HG03280 (cell line): ENCODE measurements at regions not wholly inside any gene's neighbourhood (a gene's known extent, or its start where the extent isn't known, plus 50 kb on each side); places are given as distances from the start of the nearest gene placed in this dataset.
"Not testable (repeated sequence)": the region's sequence is repeated elsewhere in the genome, so short reads cannot be mapped to it uniquely, and the experiment has no call there.

Source experiments
- ATAC-seq: cut with Tn5 transposase; IDR thresholded peaks from one replicate; pipeline ENCODE4 v1.9.1; 2021; ENCODE audit warnings: mild to moderate bottlenecking, moderate library complexity; ENCODE audit not compliant: unreplicated experiment

DNA sequence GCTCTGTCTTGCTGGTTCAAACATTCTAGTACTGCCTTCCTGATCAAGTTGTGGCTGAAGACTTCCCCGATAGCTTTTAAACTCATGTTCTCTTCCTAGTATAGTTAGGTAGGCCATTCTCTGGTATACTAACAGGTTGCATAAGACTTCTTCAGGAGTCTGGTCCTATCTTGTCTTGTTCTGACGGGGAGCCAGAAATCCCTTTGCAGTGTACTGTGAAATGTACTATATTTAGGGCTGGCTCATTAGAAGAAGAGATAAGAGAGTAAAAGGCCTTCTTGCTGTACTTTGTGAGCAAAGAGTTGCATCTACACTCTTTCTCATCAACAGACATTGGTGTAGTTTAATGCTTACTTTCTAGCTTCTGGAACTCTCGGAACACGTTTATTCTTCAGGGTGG is 331.9 kb downstream of the NUP35 start:
- ATAC-seq, result no peak

DNA sequence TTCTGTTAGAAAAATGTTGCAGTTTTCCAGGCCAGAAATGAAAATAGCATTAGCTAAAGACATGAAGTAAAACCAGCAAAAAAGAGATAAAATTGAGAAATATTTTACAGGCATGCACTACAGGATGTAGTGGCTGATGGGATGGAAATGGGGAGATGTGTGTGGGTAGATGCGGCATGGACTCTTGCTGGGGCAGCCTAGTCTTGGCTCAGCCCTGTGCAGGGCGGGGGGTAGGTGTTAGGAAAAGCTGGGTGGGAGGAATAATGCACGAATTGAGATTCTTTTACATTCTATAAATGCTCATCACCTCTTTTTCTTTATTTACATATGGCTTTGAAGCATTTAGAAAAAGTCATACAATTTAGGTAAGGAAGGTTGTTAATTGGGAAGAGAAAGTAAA is 334.2 kb downstream of the NUP35 start:
- no peak for ATAC-seq

DNA sequence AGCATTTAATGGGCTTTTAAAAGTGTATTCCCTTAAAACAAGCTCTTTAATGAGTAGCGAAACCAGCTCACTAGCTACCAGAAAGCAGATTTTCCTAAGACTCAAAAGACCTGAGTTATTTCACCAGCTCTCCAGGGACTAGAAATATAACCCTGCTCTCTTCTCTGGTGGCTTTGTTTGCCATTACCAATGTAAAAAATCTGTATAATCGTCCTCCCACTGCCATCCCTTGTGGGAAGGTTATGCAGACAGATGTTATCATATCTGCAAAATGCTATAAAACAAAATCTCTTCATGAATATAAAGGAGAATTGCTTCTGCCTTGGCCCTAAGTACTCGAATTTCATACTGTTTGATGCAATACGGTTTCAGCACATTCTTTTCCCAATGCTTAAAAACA is 335.2 kb downstream of the NUP35 start:
- ATAC-seq, result no peak

DNA sequence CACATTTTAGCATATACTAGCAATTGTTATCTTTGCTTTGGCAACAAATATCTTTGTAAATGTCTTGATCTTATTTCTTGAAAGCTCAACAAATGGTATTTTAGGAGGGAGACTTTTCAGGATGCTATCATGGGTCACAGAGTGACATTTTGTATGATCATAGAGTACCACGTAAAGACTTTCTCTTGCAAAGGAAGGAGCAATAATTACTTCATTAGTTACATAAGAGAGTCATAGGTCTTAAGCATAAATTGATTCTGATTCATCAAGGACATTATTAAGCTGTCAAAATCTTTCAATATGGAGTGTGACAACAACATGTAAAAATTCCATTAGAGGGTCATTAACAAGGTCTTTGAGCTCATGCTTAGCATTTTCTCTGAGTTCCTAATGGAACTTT is 339.6 kb downstream of the NUP35 start:
- no peak for ATAC-seq

DNA sequence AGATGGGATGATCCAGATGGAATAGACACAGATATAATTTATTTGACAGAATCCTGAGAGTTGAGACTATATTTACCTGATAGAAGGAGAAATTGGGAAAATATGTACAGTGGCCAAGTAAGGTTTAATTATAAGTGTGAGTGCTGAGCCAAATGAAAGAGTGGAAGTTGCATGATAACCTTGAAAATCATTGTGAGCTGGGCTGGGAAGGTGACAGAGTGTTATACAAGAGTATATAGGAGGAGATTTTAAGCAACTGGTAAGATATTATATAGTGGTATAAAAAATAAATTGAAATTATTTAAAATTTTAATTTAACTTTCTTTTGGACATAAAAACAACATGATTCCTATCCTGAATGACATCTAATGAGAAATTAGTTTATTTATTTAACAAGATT is 340.8 kb downstream of the NUP35 start:
- no peak for ATAC-seq

DNA sequence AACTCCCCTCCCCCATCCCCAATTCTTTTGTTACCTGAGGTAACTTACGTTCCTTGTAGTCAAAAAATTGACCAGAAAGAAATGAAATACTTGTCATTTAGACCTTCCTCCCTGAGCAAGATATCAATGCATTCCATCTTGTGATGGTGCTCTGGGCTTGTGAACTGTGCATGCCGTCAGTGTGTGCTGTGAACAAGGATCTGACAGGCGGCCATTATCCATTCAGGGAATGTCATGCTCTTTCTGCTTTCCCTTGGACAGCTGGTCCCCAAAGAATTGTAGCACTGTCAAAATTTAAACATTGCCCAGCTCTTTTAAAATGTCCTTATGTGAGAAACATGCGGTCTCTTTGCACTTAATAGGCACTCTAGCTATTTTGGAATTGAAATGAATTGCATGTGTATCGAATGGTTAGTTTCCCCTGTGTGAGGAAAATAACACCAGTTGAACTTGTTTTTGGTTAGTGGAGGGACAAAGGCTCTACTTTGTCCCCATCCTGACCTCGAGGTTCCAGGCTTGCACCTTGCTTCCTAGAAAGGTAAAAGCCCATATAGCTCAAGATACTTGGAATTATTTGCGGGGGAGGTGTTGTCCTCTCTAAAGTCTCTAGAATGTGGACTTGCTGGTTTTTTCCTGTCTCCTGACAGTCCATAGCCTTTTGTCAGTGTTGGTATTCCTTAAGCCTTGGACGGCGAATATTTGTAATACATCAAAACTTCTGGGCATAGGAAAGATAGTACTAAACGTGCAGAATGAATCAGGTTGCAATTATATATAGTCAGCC is 350.9 kb downstream of the NUP35 start:
- ATAC-seq, result no peak

DNA sequence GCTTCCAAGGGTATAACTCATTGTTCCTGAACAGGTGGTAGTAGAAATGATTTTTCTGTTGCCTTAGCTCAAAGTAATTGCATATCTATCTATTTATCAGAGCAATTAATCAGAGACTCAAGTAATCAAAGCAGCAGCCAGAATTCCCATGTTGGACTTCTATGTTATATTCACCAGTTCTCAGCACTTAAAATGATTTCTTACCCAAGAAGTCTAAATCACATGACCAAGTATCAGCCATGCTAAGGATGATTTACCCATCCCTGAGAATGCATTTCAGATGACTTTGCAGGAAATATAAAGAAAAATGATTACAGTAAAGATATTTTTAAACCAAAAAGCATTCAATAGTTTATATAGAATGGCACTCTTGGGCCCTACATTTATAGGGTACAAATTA is 352.2 kb downstream of the NUP35 start:
- ATAC-seq, result no peak

DNA sequence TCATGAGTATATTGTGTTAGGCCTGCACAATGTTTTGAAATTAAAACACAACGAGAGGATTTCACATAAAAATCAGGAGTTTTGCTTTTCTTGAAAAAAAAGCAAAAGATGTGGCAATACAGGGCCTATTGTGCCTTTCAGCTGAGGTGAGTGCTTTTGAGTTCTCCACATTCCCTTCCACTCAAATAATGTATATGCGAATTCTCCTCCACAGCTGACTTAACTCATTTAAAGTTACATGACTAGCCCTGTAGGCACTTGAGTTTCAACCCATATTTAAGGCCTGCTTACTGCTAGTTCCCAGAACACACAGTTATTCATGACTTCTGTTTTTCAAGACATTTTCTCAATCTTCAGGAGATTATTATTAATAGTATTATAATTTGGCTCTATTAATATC is 353.1 kb downstream of the NUP35 start:
- ATAC-seq, result no peak

DNA sequence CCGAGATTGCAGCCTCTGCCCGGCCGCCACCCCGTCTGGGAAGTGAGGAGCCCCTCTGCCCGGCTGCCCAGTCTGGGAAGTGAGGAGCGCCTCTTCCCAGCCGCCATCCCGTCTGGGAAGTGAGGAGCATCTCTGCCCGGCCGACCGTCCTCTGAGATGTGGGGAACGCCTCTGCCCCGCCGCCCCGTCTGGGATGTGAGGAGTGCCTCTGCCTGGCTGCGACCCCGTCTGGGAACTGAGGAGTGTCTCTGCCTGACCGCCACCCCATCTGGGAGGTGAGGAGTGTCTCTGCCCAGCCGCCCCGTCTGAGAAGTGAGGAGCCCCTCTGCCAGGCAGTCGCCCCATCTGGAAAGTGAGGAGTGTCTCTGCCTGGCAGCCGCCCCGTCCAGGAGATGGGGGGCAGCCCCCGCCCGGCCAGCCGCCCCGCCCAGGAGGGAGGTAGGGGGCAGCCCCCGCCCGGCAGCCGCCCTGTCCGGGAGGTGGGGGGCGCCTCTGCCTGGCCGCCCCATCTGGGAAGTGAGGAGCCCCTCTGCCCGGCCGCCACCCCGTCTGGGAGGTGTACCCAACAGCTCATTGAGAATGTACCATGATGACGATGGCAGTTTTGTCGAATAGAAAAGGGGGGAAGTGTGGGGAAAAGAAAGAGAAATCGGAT is 354.8 kb downstream of the NUP35 start:
- not testable (repeated sequence) for ATAC-seq

DNA sequence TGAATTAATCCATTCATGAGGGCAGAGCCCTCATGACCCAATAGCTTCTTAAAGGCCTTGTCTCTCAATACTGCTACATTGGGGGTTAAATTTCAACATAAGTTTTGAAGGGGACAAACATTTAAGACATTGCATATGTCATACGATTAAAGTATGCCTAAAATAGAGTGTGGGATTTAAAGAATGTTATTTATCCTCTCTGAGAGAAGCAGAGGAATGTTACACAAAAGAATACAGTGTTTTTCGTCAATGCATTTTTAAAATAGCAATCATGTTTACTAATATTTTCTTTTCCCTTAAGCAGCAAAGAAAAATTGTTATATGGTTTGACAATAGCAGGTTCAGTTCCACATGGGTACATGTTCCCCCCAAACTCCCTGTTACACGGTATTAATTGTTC is 363.1 kb downstream of the NUP35 start:
- no peak for ATAC-seq

DNA sequence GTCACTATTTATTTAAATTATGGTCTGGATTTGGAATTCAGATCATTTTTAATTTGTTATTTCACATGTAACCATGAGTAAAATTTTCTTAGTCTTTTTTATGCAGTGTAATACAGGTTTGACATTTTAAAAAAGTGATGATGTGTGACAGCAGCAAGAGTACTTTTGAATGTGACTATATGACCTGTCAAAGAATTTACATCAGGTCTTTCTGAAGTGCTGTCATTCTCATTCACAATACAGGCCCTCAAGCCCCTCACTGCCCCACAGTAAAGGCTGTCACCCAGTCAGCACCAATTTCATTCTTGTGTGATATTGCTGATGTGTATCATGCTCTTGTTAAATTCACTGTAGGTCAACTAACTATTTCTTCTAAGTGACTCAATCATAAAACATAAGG is 364.2 kb downstream of the NUP35 start:
- ATAC-seq, result no peak

DNA sequence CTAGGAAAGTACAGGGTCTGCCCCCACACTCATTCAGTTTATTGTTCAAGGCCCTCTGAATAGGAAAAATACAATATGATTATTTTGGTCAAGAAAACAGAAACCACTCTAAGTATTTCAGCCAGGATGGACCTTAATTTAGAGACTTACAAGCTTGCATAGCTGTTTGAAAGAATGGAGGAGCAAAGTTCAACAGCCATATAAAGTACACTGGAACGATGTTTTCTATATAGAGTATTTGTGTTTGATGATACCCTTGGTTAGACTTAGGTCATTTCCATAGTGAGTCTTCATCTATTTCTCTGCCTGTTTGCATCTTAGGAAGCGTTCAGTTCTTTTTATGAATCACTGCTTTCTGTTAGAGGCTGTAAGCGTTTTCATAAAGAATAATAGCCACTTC is 366.2 kb downstream of the NUP35 start:
- ATAC-seq, result no peak

DNA sequence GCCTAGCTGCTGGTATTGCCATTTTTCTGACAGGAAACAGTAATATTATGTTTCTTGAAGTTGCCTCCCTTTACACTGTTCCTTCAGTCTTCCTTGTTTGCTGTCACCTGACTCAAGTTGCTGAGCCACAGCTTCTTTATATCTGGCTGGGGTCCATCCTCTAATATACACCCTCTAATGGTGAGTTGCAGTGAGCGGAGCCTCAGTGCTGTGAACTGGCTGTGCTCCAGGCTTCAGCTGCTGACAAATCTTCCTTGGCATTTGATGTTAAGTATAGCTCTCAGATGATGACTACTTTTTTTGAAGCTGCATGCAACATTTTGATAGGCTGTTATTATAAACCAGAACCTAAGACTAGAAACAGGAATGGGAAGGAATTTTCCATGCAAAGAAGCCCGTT is 366.7 kb downstream of the NUP35 start:
- no peak for ATAC-seq

DNA sequence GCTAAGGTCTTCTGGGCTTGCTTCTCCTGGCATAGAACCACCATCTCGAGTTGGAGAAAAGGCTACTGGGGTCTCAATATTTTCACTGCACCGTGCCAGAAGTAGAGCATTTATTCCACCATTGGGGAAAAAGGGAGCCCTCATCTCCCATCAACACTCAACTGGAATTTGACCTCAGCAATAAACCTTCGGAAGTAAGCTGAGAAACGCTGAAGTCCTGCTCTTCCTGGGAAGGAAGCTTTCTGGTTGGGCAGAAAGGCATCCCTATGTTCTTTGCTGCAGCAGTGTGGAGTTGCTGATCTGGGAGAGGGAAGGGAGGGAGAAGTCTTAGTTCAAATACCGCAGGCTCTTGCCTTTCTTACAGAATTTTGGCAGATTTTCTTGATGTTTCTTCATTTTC is 368.8 kb downstream of the NUP35 start:
- ATAC-seq, result no peak

DNA sequence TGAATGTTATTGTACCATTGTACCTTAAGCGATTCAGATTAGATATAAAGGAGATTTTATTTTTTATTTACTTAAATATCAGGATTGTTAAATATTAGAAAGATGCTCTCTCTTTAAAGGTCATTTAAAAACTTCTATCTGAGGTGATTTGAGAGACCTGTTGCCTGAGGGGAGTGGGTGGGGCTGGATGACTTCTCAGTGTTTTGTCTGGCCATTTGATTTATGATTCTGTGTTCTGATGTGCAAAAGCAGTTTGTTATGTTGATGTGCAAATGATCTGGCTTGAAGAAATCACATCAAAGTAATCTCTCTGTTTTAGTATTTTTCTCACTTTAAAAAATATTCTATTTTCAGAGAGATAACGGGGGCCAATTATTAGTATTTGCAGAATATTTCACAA is 370.8 kb downstream of the NUP35 start:
- no peak for ATAC-seq

DNA sequence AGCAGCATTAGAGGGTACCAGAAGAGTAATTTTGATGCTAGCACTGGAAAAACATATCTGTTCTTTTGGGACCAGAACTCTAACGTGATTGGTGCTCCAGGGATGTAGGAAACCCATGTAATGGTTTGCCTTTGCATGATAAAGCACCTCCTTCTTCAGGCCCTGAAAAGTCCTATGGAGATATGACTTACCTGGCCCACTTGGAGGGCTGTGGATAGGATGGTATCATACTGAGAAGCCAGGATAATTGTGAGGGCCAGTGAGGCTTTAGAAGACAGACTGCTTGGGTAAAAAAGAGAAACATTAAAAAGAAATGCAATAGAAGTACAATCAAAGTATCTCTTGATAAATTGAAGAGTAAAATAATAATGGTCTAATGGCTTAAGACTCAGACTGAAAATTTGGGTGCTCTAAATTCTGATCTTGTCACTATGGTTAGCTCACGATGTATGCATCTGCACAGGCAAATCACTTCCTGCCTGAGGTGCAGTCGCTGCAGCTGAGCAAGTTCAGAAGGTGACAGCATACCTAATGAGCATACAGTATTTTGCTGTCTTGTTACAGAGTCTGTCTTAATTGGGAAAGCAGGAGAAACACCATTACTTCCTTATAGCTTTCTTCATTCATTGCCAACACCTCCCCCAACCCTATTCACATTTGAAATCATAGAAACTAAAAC is 371.5 kb downstream of the NUP35 start:
- no peak for ATAC-seq

DNA sequence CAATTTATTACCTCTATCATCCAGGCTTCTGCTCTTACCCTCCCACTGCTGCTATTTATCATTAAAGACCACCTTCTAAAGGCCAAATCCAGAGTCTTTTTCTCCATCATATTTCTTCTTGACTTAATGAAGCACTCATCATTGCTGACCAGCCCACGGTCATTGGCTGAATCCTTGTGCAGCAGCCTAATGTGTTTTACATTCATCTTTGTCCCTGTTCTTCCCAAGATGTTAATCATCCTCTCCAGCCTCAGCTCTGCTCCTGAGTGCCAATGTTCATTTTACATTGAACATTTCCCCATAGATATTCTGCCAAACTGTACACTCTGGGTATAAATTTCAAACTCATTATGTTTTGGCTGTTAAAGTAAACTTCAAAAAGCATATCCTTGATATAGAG is 373.6 kb downstream of the NUP35 start:
- no peak for ATAC-seq

DNA sequence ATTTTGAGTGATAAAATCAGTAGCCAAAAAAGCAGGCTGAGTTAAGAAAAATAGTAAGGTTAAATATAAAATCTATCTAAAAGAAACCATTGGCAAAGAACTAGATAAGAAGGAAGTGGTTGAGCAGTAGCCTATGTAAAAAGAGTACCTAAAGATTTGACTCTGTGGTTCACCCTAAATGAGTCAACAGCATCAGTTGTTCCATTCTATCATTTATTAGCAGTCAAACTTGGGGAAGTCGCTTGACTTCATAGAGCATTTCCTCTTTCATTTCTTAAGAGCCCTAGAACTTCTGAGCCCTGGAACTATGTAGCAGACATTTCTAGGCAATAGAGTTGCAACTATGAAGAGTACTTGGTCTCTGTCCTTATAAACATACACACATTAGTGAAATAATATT is 381.7 kb downstream of the NUP35 start:
- ATAC-seq, result no peak

DNA sequence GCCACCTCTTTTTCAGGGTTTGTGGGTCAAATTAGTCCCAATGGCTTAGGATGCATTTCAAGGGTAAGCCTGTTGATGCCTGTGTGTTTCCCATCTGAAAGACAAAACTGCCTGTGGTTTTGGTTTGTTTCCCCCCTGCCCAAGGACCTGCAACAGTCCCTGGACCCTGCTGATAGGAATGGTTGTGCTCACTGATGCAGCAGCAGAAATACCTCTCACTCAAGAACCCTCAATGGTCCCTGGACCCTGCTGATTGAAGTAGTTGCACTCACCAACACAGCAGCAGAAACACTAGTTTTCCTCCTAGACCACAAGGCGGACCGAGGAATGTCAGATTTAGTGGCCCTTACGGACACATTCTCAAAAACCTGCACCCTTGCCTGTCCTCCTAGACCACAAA is 386.9 kb downstream of the NUP35 start:
- ATAC-seq, result no peak

DNA sequence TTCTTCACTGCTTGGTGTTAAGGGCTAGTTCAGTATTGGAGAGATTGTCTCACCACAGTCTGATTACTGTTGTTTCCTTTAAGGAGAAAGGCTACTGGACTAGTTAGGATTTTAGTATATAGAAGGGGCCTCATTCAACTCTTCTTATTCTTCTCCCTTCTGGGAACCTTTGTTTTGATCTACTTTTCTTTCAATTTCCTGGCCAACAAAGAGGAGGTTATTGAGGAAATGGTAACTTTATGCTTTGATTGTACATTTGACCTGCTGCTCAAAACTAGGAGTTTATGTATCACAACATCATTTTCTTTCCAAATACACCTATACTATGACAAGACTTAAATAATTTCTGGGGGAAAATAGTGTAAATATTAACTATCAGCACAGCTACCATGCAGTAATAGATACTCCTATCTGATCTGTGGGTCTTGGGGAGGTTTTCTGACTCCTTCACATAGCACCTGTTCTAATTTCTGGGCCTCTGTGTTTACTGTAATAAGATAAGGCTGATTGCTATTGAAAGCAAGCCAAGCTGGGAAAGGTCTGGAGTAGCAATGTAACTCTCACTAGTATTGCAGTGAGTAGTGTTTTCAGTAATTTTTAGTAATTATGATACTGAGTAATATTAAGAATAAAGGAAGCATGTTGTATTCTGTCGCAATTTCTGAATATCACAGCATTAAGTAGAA is 395.3 kb downstream of the NUP35 start:
- no peak for ATAC-seq

DNA sequence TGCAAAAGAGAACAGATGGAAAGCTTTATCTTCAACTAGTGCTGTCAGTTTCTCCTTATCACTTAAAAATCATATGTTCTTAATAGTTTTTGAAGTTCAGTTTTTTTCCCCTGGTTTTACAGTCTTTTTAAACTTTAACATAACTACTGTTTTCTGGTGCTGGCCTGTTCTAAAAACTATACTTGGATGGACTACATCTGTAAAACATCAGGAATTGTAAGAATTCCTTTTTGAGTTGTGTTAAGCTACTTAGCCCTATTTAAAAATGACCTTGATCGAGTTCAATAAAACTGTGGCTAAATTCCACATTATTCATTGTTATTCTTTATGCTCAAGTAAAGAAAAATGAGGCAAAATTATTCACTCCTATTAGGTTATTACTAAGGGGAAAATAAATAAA is 397.7 kb downstream of the NUP35 start:
- no peak for ATAC-seq
